ENCODE measurements at regions not wholly inside any gene's neighbourhood (a gene's known extent, or its start where the extent isn't known, plus 50 kb on each side); places are given as distances from the start of the nearest gene placed in this dataset.
A peak's percentile ranks its signal among the peaks of the same experiment; 100 is the strongest.

DNA sequence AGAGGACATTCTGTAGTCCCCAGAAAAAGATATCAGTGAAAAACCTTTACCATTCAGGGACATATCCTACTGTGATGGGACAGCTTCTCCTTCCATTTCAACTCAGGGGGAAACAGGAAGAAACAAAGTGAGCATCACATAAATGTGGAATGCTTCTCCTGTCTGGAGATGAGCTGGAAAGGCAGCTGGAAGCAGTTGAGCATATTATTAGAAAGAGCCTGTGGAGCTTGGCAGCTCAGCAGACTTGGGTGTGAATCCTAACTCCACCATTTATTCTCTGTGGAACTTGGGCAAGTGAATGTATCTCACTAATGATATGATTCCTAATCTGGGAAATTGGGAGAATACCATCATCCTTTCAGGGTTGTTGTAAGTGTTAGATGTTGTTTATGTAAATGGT lies 232.1 kb upstream of the F9 start:
- Histone ChIP-seq H3K4me1 (ENCODE audit: low read depth) (no peaks in the 10 kb centered on the region), H3K36me3 (ENCODE audit: low read depth) (no peaks in the 10 kb centered on the region), H3K4me3 (no peak overlapping the region), H3K9me3 (no peaks in the 10 kb centered on the region)
- intact Hi-C loops (cut with DNase I, micrococcal nuclease), result no loop called here
- ATAC-seq (no peak), DNase-seq (no peak)
- TF ChIP-seq, protein P1, sequence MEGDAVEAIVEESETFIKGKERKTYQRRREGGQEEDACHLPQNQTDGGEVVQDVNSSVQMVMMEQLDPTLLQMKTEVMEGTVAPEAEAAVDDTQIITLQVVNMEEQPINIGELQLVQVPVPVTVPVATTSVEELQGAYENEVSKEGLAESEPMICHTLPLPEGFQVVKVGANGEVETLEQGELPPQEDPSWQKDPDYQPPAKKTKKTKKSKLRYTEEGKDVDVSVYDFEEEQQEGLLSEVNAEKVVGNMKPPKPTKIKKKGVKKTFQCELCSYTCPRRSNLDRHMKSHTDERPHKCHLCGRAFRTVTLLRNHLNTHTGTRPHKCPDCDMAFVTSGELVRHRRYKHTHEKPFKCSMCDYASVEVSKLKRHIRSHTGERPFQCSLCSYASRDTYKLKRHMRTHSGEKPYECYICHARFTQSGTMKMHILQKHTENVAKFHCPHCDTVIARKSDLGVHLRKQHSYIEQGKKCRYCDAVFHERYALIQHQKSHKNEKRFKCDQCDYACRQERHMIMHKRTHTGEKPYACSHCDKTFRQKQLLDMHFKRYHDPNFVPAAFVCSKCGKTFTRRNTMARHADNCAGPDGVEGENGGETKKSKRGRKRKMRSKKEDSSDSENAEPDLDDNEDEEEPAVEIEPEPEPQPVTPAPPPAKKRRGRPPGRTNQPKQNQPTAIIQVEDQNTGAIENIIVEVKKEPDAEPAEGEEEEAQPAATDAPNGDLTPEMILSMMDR (IDR thresholded peaks at IDR 0.05), result no peak

DNA sequence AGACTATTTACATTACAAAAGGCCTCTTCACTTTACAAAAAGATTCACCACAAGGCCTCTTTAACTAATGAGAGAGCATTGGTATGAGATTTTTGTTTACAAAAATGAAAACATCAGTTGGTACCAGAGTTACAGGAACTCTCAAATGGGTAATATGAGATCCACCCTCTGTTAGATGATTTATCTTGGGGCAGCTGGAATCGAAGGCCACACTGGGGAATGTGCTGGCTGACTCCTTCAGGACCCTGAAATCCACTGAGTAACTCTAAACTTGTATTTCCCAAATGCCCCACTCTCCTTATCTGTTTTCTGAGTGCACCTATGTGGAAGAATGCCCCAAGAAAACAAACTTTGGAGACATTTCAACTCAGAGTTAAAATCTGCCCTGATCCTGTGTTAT lies 232.9 kb upstream of the F9 start:
- ATAC-seq, result no peak
- no peaks in the 10 kb centered on the region for H3K36me3 ChIP-seq (ENCODE audit: low read depth)
- H3K4me3 ChIP-seq, result no peak overlapping the region
- H3K4me1 ChIP-seq (ENCODE audit: low read depth), result no peaks in the 10 kb centered on the region
- intact Hi-C loops (cut with DNase I, micrococcal nuclease), result no loop called here
- no peak for DNase-seq
- TF ChIP-seq, protein P1 (IDR thresholded peaks at IDR 0.05), result no peak
- no peaks in the 10 kb centered on the region for H3K9me3 ChIP-seq

DNA sequence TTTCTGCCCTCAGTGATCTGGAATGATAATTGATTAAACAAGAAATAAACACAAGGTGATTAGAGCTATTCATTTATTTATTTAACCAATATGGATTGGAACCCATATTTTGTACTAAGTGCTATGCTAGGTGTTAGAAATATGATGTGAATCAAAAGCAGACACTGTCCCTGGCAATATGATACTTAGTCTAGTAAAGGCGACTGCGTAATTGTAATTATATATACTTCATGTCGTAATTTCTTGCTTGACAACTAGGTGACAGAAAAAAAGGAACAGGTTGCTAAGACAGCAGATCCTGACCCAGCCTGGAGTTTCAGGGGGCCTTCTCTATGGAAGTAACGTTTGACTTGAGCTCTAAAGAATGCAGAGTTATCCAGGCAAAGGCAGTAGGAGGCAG lies 236.5 kb upstream of the F9 start:
- Histone ChIP-seq H3K4me3 (no peak overlapping the region), H3K9me3 (no peaks in the 10 kb centered on the region), H3K36me3 (ENCODE audit: low read depth) (no peaks in the 10 kb centered on the region), H3K4me1 (ENCODE audit: low read depth) (no peaks in the 10 kb centered on the region)
- ATAC-seq (no peak), DNase-seq (no peak)
- intact Hi-C loops (cut with DNase I, micrococcal nuclease), result no loop called here
- TF ChIP-seq, protein P1 (IDR thresholded peaks at IDR 0.05), result no peak

DNA sequence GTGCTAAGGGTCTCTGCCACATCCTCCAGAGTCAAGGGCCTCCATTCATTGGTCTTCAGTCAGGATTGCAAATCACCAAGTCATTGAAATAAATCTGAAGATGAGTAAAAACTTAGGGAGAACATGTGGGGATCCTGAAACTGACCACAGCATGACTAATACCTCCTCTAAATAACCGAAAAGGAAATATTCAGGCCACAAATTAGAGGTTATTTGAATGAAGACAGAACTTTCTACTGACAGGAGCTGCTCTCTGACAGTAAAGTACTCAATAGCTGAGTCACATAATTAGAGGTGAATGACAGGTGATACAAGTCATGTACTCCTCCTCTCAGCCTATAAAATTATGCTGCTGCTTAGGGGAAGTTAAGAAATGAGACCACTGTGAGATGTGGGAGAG lies 240.2 kb upstream of the F9 start:
- Histone ChIP-seq H3K36me3 (ENCODE audit: low read depth) (no peaks in the 10 kb centered on the region), H3K9me3 (no peaks in the 10 kb centered on the region), H3K4me1 (ENCODE audit: low read depth) (no peaks in the 10 kb centered on the region), H3K4me3 (no peak overlapping the region)
- intact Hi-C loops (cut with DNase I, micrococcal nuclease), result no loop called here
- ATAC-seq, result no peak
- TF ChIP-seq, protein P1 (IDR thresholded peaks at IDR 0.05), result no peak
- DNase-seq, result no peak

DNA sequence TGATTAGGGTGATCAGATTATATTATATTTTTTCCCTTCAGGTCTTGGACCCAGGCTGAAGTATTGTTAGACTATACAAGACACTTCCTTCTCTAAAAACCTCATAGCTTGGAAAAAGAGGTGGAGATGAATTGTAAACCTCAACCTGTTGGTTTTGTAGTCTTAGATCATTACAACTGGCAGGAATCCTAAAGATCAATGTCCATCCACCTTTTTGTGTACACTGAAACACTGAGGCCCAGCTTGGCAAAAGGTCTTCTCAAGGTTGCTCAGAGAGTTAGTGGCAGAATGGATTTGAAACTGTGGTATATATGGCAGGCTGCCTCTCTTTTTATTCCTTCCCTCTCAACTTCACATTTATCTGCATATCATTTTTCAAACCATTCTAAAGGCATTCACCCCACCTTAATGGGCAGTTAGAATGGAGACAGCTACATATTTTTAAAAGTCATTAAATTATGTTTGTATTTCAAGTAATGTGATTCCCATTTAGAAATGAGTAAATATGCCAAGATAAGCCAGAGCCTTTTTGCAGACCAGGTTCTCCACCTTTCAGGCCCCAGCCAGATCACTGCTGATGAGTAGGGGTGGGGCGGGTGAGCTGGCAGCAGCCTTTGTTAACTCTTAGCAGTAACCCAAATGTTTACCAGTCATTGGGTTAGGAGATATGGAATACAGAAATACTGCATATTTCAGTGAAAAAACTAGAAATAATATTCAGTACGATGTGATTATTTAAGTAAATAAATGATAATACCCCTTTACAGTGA lies 243.2 kb upstream of the F9 start:
- no peaks in the 10 kb centered on the region for H3K9me3 ChIP-seq
- ATAC-seq (peak; percentile 89), DNase-seq (peak; percentile 28 to 46 (median 35))
- H3K4me3 ChIP-seq, result no peak overlapping the region
- no peaks in the 10 kb centered on the region for H3K4me1 ChIP-seq (ENCODE audit: low read depth)
- H3K36me3 ChIP-seq (ENCODE audit: low read depth), result no peaks in the 10 kb centered on the region
- intact Hi-C loops (cut with DNase I, micrococcal nuclease), result no loop called here
- TF ChIP-seq, protein P1 (IDR thresholded peaks at IDR 0.05), result no peak

DNA sequence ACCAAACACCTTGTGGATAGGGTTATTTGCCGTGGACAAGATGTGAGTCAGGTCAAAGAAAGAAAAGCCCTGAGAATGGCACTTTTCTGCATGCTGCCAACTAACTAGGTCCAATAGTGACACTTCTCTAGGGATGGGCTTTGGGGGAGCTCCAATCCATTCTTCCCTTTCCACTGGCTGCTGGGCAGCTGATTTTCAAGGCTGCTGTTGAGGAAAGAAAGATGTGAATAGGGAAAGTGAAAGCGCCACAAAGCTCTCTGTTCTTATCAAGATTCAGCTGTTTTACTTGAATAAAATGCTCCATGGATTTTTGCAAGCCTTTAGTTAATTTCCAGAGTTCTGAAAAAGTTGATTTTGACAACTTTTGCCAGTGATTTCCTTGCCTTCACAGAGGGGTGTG lies 244.2 kb upstream of the F9 start:
- no peaks in the 10 kb centered on the region for H3K9me3 ChIP-seq
- no peaks in the 10 kb centered on the region for H3K4me1 ChIP-seq (ENCODE audit: low read depth)
- DNase-seq (no peak), ATAC-seq (no peak)
- intact Hi-C loops (cut with DNase I, micrococcal nuclease), result no loop called here
- no peaks in the 10 kb centered on the region for H3K36me3 ChIP-seq (ENCODE audit: low read depth)
- TF ChIP-seq, protein P1 (IDR thresholded peaks at IDR 0.05), result no peak
- no peak overlapping the region for H3K4me3 ChIP-seq

All from mucosa of descending colon (tissue), 3 donors.